Dedifferentiated amniotic fluid mesenchymal stem cell (primary cell): ENCODE measurements at regions not wholly inside any gene's neighbourhood (a gene's known extent, or its start where the extent isn't known, plus 50 kb on each side); places are given as distances from the start of the nearest gene placed in this dataset.

Experiments used
- DNase-seq: peaks from one replicate; pipeline ENCODE4 v3.0.0-alpha.2; 2016; ENCODE audit errors: extremely low spot score

- DNase-seq, result no peak
Observed at GRCh38 chr18:78769502-78770105, 210.0 kb upstream of the SALL3 start.

- no peak for DNase-seq
Observed at GRCh38 chr18:78770139-78770822, 209.3 kb upstream of the SALL3 start.

- DNase-seq, result no peak
Observed at GRCh38 chr18:78770823-78771139, 208.8 kb upstream of the SALL3 start.

DNA sequence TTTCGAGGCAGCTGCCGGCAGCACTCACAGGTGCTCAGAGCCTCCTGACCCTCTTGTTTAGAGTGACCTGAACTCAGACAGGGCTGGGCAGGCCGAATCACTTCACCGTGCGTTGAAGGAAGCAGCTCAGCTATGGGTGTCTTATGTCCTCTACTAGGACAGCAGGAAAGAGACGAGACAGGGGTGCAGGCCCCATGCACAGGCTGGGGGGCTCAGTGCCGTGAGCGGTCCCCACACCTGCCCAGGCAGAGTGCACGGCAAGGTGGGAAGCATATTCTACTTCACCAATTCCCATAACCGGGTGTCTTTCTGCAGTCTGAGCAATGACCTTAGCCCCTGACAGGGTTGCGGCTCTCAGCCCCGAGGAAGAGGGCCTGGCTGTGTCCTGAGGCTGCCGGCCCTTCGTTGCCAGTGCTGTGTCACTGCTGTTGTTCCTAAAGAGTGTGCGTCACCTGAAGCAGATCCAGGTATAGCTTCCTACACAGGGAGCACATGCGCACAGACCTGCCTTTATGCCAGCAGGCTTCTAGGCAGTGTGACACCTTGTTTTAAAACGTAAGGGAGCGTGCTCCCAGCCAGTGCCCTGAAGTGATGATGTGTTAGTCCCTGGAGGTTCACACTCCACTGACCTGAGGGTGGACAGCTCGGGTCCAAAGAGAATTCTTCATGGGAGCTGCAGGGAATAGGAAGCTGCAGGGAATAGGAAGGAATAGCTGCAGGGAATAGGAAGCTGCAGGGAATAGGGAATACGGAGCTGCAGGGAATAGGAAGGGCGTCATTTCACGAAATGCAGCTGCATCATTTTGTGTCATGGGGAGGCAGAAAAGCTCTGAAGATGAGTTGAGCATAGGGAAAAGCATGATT lies 207.9 kb upstream of the SALL3 start:
- no peak for DNase-seq

GRCh38 chr18:78772360-78773302 lies 207.0 kb upstream of the SALL3 start:
- no peak for DNase-seq

DNA sequence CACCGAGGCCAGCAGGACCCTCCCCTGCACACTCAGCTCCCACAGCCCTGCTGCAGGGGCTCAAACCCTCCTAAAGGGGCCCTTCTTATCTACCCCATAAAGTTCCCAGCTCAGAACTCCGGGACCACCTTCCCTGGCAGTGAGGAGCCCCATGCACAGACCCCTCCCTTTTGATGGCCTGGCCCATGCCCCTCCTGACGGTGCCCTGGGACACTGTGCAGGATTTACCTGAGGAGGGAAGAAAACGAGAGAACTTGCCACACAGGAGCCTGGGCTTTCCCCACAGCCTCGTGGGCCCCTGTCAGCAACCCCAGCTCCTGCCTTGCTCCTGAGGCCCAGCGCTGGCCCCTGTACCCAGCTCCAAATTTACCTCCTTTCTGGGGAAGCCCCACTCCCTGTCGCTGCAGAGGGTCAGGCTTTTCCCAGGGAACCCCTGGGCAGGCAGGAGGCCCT lies 206.3 kb upstream of the SALL3 start:
- no peak for DNase-seq

- DNase-seq, result no peak
Observed at GRCh38 chr18:78773819-78774218, 205.8 kb upstream of the SALL3 start.

GRCh38 chr18:78774741-78775141 lies 204.9 kb upstream of the SALL3 start:
- no peak for DNase-seq

DNA sequence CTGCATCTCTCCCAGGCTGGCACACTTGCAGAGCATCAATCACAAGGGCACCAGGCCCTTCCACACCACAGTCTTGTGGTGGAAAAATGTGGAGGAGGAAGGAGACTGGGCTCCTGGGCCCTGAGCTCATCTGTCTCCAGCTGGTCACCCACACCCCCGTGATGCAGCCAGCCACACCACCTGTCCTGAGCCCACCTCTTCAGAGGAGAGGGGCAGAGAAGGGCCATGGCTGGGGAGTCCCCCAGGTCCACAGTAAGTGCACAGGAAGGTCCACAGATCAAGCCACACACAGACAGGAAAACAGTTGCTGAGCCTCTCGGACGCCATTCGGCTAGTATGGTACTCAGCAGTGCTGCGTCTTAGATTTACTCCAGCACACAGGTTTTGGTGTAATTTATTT lies 203.5 kb upstream of the SALL3 start:
- DNase-seq, result no peak

DNA sequence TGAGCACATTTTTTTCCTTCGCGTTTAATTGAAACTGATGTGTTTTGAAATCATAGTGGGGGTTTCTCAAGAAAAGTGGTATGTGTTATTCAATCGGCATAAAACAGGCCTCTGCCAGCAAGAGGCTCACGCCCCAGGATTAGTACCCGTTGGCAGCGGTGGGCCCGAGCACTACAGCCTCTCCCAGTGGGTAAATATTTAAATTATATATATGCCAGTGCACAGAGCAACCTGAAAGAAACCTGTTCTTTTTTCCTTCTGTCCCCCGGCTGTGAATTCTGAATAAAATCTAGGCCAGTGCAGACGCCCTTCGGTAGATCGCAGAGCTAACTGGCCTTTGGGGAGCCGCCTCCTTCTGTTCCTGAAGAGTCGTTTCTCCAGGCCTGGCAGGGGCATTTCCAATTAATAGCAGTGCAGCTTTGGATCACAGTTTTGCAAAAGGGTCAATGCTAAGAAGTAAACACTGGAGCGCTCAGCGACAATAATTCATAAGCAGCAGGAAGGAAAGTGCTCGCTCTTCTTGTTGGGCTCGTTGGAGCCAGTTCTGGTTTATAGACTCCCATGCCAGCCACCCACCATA lies 202.8 kb upstream of the SALL3 start:
- no peak for DNase-seq

GRCh38 chr18:78777992-78778391 lies 201.6 kb upstream of the SALL3 start:
- DNase-seq, result no peak

- DNase-seq, result no peak
Observed at GRCh38 chr18:78778651-78779050, 201.0 kb upstream of the SALL3 start.

GRCh38 chr18:78779996-78780718 lies 199.5 kb upstream of the SALL3 start:
- no peak for DNase-seq

GRCh38 chr18:78780719-78781600 lies 198.7 kb upstream of the SALL3 start:
- DNase-seq, result no peak

- no peak for DNase-seq
Observed at GRCh38 chr18:78781601-78781960, 198.0 kb upstream of the SALL3 start.

GRCh38 chr18:78782951-78783563 lies 196.6 kb upstream of the SALL3 start:
- no peak for DNase-seq

DNA sequence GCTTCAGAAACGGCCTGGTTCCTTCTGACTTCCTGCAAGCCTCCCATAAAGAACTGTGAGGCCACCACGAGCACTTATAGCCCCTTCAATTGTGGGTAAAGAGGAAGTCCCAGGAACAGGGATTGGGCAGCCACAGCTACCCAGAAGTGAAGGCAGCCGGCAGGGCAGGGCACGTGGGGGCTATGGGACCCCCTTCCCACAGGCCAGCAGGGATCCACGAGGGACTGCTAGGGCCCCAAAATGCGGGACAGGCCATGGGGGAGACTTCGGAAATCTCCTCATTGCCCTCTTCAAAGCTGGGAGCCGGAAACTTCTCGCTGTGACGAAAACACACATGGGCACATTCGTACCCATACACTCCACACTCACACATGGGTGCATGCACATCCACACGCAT lies 196.1 kb upstream of the SALL3 start:
- no peak for DNase-seq

- DNase-seq, result no peak
Observed at GRCh38 chr18:78784861-78785260, 194.8 kb upstream of the SALL3 start.

GRCh38 chr18:78785706-78786105 lies 193.9 kb upstream of the SALL3 start:
- no peak for DNase-seq
